Stimulated activated CD4-positive, alpha-beta T cell treated with anti-CD3 and anti-CD28 coated beads, Interleukin-12 subunit alpha, Interleukin-12 subunit beta, amount 100 ng/mL, for 24 hours (primary cell): ENCODE measurements at regions not wholly inside any gene's neighbourhood (a gene's known extent, or its start where the extent isn't known, plus 50 kb on each side); places are given as distances from the start of the nearest gene placed in this dataset.
"Not testable (repeated sequence)": the region's sequence is repeated elsewhere in the genome, so short reads cannot be mapped to it uniquely, and the experiment has no call there.

Source experiments
- DNase-seq, 2 experiments: peaks; one replicate each; pipeline ENCODE4 v3.0.0-alpha.2; 2020; ENCODE audit warnings: low read depth in 2 of 2

DNA sequence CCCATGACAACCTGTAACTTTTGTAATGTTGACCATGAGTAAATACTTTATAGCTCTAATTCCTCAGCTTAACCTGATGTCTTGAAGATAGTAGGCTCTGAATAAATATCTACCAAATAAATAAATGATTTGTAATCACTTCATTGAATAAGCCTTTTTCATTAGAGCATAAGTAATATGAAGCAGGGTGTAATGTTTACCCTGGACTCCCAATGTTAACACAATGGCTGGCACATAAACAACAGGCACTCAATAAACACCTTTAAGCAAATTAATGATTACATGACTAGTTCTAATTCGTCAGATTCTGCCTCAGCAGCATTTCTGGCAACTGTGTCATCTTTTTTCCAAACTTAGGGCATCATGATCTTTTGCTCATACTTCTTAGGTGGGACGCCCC is 396.3 kb downstream of the LIG4 start:
- DNase-seq: no peak

DNA sequence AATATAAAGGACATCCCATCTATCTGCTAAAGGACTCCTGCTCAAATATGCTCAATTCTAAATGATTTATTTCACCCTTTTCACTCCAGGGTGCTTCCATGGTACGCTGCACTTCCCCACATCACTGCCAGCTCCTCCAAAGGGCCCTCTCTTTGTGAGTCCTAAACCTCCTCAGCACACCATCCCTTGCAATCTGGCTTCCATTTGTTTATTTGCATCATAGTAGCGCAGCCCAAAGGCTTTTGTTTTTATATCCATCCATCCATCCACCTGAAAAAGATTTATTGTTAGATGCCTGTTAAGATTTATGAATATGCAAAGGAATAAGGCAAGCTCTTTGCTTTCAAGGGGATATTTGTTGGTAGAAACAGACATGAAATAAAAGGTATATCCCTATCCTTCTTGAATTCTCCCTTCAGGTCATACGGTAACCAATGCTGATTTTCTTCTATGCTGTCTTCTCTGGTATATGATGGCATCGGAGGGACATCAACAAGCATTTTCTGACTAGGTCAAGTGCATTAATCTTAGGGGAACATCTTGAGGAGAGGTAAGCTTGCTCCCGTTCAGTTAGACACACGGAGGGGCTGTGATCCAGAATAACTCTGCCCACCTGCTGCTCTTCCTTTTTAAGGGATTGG is 397.6 kb downstream of the LIG4 start:
- DNase-seq: no peak

DNA sequence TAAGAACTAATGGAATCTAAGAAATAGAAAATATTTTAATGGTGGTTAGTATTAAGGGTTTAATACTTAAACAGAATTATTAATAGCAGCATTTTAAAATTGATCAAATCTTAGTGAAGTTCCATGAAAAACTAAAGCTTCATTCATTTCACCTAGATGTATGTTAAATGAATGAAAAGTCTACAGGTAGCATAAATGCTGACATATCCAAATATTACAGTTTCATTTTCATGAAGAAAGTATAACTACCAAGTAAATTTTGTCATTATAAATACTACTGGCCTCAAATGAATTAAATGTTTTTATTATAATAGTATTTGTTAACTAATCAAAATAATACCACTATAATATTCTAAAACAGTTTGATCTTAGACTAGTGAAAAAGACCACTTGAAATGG is 403.3 kb downstream of the LIG4 start:
- DNase-seq: no peak

DNA sequence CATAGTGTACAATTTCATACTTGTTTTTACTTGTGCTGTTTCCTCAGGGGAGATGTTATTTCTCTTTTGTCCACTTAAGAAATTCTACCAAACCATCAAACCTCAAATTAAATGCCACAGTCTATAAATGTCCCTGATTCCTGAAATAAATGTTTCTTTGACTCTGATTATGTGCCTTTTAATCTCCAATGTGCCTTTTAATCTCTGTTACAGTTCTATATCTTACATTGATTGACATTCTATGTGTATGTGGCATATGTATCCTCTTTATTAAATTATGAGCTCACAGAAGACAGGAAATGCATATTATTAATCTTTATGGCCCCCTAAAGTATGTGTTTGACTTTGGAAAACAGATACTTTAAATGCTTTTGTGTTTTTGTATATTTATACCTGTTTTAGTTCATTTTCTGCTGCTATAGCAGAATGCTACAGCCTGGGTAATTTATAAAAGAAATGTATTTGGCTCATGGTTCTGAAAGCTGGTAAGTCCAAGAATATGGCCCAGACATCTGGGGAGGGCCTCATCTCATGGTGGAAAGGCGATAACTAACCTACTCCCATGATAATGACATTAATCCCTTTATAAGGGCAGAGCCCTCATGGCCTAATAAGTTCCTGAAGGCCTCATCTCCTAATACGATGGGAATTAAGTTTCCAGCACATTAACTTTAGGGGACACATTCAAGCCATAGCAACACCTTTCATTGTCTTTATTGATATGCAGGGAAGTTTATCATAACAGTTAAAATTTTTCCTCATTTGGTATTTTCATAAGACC is 403.9 kb downstream of the LIG4 start:
- no peak for DNase-seq

DNA sequence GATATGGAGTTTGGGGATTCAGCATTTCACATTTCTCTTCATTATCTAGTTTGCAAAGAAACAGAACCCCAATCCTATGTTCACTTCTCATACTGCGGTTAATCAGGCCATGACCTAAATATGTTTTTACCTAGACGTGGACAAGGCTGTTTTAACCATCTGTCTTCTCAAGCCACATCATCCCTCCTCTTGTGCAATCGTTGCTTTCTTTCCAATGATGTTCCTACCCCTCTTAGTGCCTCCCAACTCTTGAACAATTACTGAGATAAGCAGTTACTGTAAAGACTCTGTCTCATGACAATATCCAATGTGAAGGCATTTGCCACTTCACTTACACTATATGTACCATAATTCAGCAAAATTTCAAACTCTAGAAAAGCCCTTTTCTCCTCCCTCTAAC is 406.2 kb downstream of the LIG4 start:
- DNase-seq: no peak

DNA sequence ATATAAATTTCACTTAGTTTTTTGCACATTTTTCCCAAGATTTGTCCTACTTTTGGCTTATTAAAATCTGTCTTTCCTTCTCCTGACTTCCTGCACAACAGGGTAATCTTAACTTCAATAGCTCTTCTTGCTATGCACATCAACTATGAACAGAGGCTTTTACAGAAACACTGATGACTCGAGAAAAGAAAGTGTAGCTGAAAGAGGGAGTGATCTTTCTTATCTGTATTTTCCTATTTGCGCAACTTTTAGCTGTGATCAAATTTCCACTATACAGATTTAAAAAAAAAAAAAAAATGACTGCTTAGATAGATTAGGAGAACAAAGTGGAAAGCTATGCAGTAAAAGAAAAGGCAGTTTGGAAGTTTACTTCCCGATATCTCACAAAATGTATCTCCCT is 406.9 kb downstream of the LIG4 start:
- no peak for DNase-seq

DNA sequence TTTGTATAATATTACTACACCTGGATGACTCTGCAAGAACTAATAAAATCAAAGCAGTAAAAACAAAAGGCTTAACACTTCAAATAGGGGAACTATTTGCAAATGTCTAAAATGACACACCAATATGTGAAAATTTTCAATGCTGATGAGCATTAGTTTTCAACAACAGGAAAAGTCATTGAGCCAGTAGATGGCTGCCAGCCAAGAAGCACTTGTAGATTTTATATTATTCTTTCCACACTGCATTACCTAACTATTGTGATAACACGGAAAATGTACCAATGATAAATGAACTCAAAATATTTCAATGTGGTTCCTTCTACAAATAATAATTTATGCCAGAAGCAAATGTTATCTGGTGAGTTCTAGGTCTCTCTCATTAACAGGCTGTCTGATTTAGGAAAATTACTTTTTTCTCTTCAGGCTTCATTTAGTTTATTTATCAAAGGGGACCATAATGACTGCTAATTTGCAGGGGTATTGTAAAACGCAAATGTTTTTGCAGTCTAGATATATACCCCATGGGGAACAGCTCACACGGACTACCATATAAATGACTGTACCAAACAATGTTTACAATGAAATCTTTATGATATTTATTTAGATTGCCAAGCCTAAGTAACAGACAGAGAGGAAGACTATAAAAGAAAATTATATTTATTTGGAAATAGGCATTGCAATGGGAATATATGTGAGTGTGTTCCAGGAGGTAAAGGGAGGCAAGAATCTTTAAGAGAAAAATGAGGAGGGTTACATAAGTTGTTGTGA is 407.8 kb downstream of the LIG4 start:
- DNase-seq: no peak

DNA sequence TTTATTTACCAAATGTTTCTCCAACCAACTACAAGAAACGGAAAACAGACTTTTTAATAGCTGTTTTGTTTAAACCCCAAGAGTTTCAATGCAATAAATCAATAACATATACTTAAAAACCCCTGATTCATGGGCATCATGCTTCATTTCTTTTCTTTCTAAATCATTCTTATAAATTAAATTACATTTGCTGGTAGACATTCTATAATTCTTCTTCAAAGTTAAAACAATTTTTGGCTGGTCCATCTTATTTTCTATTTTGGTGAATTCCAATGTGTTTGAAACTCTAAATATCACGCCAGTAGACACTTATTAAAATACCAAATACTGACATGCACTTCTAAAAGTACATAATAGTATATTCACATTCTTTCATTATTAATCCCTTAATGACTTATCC is 408.6 kb downstream of the LIG4 start:
- DNase-seq: no peak

DNA sequence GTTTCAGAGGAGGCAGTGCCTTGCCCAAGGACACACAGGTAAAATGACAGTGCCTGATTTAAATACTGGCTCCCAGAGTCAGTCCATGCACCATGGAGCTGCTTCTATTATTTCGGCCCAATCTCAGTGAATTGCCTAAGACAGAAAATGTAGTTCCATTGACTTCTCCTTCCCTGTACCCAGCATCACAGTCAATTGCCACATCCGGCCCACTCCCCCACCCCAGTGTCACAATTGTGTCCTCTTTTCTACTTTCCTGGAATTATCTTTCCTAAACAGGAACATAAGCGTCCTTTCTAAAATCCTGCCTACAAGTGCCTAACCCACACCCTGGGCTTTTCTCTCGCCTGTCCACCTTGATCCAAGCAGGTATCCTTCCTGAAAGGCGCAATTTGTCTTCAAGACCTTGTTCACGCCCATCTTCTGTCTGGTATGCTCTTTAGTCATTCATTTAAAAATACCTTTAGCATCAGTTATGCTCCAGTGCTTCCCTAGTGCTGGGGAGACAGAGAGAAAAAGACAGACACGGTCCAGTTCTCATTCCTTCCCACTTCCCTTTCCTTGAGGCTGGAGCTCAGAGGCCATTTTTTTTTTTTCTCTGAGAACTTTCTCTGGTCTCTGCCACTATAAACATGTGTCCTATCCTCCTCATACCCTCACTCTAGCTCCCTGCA is 411.4 kb downstream of the LIG4 start:
- DNase-seq: no peak

DNA sequence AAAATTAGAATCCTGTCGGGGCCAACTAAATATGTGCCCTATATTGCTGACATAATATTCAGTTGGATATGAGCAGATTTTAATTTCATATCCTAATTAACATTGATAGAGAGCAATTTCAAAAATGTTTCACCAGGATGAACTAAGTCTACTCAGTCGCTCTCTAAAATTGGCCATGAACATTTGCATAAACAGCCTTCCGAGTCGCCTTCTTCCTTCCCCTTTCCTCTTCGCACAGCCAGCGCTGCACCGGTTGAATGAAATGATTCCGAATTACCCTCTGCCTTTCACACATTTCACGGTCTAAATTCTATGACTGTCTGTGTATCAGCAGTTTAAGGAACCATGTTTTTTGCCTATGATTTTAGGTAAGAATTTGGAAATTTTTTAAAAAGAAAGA is 413.7 kb downstream of the LIG4 start:
- no peak for DNase-seq

DNA sequence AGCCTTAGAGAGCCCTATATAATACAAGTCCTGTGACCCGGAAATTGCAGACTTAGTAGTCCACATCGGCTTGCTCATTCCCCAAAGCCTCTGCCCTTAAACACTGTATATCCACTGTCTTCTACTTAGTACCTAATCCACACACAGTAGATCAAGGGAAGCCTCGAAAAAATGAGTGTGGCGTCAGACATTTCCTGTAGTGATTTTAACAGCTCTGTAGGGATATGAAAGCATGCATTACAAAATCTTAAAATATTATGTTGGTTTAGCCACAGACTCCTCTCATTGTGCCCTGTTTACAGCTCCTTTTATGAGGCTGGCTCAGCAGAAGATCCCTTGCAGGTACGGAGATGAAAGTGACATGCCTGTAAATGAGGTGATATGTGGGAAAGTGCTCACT is 416.3 kb downstream of the LIG4 start:
- no peak for DNase-seq

DNA sequence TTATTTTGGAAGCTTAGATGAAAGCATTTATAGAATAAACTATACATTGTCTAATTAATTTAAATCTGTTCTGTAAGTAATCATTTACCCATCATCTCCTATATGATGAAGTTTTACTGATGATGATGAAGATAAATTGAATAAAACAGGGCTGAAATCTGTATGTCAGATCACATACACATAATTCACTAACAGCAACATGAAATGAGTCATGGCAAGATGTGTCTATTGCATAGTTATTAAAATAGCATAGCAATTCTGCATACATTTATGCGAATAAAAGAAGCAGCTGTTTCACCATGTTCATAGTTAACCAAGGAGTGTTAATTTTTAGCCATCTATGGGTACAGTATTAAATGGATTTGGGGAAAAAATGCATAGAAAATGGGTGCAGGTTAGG is 424.9 kb downstream of the LIG4 start:
- DNase-seq: no peak

DNA sequence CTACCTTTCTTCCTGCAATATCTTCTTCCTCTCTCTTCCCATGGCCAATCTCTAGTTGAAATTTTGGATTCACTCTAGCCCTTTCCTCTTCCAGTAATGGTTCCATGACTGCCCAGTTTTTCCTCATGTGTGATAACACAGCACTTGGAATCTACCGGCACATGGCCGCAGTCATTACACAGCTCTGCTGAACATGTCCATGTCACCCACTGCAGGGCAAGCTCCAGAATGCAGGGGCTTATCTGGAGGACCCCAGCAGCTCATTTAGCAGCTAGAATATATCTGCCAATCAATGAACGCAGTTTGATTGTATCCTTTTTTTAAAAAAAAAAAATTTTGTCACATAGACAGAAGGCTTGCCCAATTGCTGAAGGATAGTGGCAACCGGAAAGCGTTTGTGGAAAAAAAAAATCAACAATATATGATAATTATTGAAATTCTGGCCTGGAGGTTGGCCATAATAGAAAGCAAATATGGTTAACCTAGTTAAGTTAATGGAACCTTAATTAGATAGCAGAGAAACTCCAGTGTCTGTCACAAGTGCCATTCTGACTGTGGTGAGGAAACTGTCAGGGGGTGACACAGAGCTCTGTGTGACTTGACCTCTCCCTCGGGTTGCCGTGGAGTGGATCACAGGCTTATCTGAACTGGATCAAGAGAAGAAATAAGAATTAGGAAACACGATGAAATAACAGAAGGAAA is 426.7 kb downstream of the LIG4 start:
- DNase-seq: no peak

DNA sequence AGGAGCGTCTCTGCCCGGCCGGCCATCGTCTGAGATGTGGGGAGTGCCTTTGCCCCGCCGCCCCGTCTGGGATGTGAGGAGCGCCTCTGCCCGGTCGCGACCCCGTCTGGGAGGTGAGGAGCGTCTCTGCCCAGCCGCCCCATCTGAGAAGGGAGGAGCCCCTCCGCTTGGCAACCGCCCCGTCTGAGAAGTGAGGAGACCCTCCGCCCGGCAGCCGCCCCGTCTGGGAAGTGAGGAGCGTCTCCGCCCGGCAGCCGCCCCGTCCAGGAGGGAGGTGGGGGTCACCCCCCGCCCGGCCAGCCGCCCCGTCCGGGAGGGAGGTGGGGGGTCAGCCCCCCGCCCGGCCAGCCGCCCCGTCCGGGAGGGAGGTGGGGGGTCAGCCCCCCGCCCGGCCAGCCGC is 432.7 kb downstream of the LIG4 start:
- not testable (repeated sequence) for DNase-seq

DNA sequence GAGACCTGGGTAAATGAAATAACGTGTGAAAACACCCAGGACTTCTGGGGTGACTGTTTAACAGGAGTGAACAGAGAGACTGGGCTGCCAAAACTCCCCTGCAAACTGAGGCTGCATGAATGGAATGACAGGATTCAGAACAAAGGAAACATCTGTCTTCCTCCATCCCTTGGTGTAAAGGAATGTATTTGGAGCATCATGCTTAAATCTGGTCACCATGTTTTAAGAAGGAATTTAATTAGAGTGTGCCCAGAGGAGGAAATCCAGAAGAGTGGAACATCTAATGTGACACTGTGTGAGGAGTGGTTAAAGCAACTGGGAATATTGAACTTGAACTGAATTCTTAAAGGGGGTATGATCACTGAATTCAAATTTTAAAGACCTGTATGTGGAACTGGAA is 437.2 kb downstream of the LIG4 start:
- DNase-seq: no peak

DNA sequence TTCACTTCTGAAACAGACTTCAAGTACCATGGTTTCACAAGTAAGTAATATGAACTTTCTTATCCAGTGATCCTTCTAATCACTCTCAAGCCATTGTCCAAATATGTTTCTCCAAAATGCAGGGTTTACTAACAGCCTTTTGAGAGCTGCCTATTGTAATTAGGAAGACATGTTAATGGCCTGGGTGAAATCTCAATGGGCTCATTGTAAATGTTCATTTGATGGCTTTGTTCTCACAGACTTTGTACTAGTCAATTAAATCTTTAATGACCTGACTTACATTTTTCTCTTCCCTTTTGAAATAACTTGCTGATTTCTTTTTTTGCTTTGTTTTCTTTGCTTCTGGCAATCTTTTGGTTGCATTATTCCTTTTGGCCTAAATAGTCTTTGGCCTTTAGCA is 444.8 kb downstream of the LIG4 start:
- DNase-seq: no peak

DNA sequence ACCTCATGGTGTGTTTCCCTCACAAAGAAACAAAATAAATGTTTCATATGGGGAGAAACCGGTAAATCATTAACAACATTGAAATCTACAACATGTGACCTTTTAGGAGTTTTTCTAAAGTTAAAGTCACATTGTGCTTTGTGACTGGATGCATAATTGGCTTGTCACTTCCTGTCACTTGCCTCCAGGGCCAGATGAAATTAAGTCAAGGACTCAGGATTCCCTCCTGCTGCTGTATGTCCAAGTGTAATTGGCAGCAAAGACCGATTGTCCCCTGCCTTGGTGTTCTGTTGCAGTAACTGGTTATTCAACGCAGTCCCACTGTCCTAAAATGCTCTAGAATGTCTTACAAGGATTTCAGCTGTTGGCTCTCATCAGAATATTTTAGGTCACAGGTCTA is 448.2 kb downstream of the LIG4 start:
- DNase-seq: no peak

DNA sequence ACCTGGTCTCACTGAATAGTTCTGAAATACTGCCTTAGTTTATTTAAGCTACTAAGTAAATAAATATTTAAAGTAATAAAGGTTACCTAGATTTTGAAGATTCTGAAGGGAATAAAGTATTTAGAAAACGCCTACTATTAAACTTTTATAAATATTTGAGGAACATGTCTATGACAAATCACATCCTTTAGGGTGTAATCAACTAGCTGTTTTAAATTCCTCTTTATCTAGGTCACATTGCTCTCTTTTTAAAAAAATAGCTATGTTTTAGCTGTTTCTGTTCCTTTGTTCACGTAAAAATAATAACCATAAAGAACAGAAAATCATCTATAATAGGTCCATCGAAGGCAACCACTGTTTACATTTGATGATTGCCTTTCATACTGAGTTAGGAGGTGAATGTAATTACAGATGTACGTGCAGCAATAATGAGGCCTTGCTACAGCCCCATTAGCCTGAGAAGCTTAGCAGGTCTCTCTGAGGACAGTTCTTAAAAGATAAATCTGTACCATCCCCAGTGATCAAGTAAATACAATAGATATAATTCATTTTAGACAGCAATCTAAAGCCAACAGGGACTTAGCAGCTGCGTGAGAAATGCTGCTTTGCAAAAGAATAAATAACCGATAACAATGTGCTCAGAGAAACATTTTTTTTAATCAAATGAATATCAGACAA is 449.5 kb downstream of the LIG4 start:
- no peak for DNase-seq

DNA sequence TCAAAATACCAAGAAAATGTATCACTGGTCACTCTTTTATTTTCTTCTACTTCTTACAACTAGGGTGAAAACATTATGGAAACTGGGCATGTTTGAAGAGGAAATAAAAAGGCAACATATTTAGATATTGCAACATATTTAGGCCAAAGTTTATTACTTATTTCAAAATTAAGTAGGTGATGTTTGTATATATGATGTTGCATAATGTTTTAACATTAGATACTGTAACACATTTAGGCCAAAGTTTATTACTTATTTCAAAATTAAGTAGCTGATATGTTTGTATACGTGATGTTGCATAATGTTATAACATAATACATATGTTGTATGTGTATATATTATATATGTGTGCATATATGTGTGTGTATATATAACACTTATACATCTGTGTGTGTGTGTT is 451.3 kb downstream of the LIG4 start:
- no peak for DNase-seq

DNA sequence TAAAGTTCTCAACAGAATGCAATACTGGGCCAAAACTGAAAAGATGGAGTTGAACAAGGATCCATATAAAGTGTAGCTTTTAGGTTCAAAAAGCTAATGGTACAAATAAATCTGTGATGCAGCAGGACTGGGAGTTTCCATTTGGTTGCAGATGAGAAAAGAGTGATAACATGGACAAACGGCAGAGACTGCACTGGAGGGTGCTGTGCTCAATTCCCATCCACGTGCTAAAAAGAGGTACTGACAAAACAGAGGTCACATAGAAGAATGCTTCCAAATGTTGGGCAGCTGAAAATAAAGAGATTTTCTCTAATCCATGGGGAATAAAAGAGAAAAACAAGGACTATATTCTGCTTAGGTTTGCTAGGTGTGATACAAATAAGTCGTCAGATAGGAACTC is 461.6 kb downstream of the LIG4 start:
- no peak for DNase-seq

DNA sequence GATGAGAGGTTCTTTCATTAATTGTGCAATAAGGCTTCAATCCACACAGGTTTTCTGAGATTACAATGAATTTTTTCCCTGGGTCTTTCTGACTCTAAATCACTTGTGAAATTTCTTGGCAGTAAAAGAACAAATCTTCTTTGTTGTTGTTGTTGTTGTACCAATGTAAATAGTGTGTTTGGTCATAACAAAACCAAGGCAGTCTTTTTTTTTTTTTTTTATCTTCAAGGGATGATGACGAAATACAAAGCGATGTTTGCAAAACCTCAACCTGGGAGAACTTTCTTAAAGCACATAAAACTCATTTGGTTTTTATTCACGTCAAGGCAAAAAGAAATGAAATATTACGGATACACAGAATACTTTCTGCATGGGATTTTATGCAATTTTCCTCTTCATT is 462.0 kb downstream of the LIG4 start:
- DNase-seq: no peak
